IMR-90 (cell line): ENCODE measurements at regions not wholly inside any gene's neighbourhood (a gene's known extent, or its start where the extent isn't known, plus 50 kb on each side); places are given as distances from the start of the nearest gene placed in this dataset.

Experiments used
- ATAC-seq: fragments of 200-7000 bp; cut with Tn5 transposase; 2 replicates; pipeline ENCODE4 v1.9.1; 2020; ENCODE audit warnings: low read depth, mild to moderate bottlenecking, moderate library complexity
- BruUV-seq: library from RNA; stranded (reverse); fragments of 400-500 nt; replicated peaks from 2 replicates; lab custom pipeline; 2021; lab: Mats Ljungman, UMichigan
- CTCF ChIA-PET: fragments of 300-600 bp; formaldehyde crosslinking; extraction: SDS; loops from one replicate; lab custom pipeline; 2021; ENCODE audit warnings: antibody characterized with exemption; lab: Yijun Ruan, JAX
- POLR2A ChIA-PET: fragments of 300-600 bp; sonication (Branson Sonifier 250); formaldehyde crosslinking; loops from one replicate; lab custom pipeline; 2022; ENCODE audit warnings: antibody characterized with exemption; ENCODE audit not compliant: unreplicated experiment; lab: Charles Lee
- DNase-seq: peaks from one replicate; pipeline ENCODE4 v3.0.0; 2013
- H2AFZ ChIP-seq: replicated peaks from 2 replicates; pipeline ENCODE3; 2013; ENCODE audit warnings: low read length, mild to moderate bottlenecking; ENCODE audit not compliant: poor library complexity
- H2AK5ac ChIP-seq: 2 replicates; pipeline ENCODE4 v1.6.1; 2013; ENCODE audit warnings: low read depth, low read length, inconsistent platforms
- H2AK9ac ChIP-seq: replicated peaks from 2 replicates; pipeline ENCODE3; 2013; ENCODE audit warnings: mild to moderate bottlenecking, low read depth, low read length, moderate library complexity; ENCODE audit not compliant: poor library complexity
- H2BK120ac ChIP-seq: 2 replicates; pipeline ENCODE4 v1.6.1; 2013; ENCODE audit warnings: low read depth, low read length, inconsistent platforms
- H2BK15ac ChIP-seq: 3 replicates; pipeline ENCODE4 v1.6.1; 2013; ENCODE audit warnings: low read depth, low read length, inconsistent platforms
- H2BK20ac ChIP-seq: 2 replicates; pipeline ENCODE4 v1.6.1; 2013; ENCODE audit warnings: low read depth, mild to moderate bottlenecking, inconsistent platforms, low read length, moderate library complexity
- H2BK5ac ChIP-seq: 2 replicates; pipeline ENCODE4 v1.6.1; 2013; ENCODE audit warnings: mild to moderate bottlenecking, low read depth, low read length, inconsistent platforms; ENCODE audit not compliant: poor library complexity, severe bottlenecking
- H3K14ac ChIP-seq: replicated peaks from 2 replicates; pipeline ENCODE4 v1.6.1; 2013; ENCODE audit warnings: low read depth, low read length, inconsistent platforms
- H3K18ac ChIP-seq: 2 replicates; pipeline ENCODE4 v1.6.1; 2013; ENCODE audit warnings: low read depth, low read length, control low read depth
- H3K23ac ChIP-seq: 2 replicates; pipeline ENCODE4 v1.6.1; 2013; ENCODE audit warnings: low read depth, low read length, inconsistent platforms
- H3K27ac ChIP-seq: 2 replicates; pipeline ENCODE4 v1.5.1; 2013; ENCODE audit warnings: mild to moderate bottlenecking, control low read depth, low read length; ENCODE audit not compliant: insufficient read depth
- H3K27me3 ChIP-seq: 2 replicates; pipeline ENCODE4 v1.6.1; 2013; ENCODE audit warnings: low read length; ENCODE audit not compliant: control insufficient read depth, insufficient read depth
- H3K36me3 ChIP-seq: 2 replicates; pipeline ENCODE4 v1.6.1; 2013; ENCODE audit warnings: low read length, mixed read lengths; ENCODE audit not compliant: control insufficient read depth, insufficient read depth
- H3K4ac ChIP-seq: 2 replicates; pipeline ENCODE4 v1.6.1; 2013; ENCODE audit warnings: low read depth, low read length, inconsistent platforms
- H3K4me1 ChIP-seq: 2 replicates; pipeline ENCODE4 v1.6.1; 2013; ENCODE audit warnings: low read length, mixed read lengths; ENCODE audit not compliant: control insufficient read depth, insufficient read depth
- H3K4me2 ChIP-seq: 2 replicates; pipeline ENCODE4 v1.6.1; 2013; ENCODE audit warnings: low read depth, mild to moderate bottlenecking, control low read depth, low read length, moderate library complexity
- H3K4me3 ChIP-seq: 2 replicates; pipeline ENCODE4 v1.5.1; 2013; ENCODE audit warnings: low read depth, mild to moderate bottlenecking, control low read depth, low read length, moderate library complexity; ENCODE audit not compliant: insufficient read depth
- H3K56ac ChIP-seq: 2 replicates; pipeline ENCODE4 v1.6.1; 2013; ENCODE audit warnings: low read length, inconsistent platforms; ENCODE audit not compliant: insufficient read depth; ENCODE audit errors: extremely low read depth
- H3K79me1 ChIP-seq, 2 experiments: 2 replicates each; pipeline ENCODE4 v1.6.1; 2013; ENCODE audit warnings: low read length in 2 of 2, inconsistent platforms in 1 of 2, low read depth in 1 of 2
- H3K9ac ChIP-seq: 2 replicates; pipeline ENCODE4 v1.6.1; 2013; ENCODE audit warnings: low read depth, low read length, control low read depth
- H3K9me1 ChIP-seq: 2 replicates; pipeline ENCODE4 v1.6.1; 2013; ENCODE audit warnings: low read length, inconsistent platforms; ENCODE audit not compliant: insufficient read depth
- H3K9me3 ChIP-seq: 2 replicates; pipeline ENCODE4 v1.6.1; 2013; ENCODE audit warnings: low read length; ENCODE audit not compliant: control insufficient read depth, insufficient read depth
- H4K20me1 ChIP-seq: 2 replicates; pipeline ENCODE4 v1.6.1; 2013; ENCODE audit warnings: low read length, inconsistent platforms; ENCODE audit not compliant: insufficient read depth
- H4K5ac ChIP-seq: 2 replicates; pipeline ENCODE4 v1.6.1; 2013; ENCODE audit warnings: mild to moderate bottlenecking, low read depth, low read length, control low read depth
- H4K8ac ChIP-seq, 2 experiments: 2 replicates each; pipeline ENCODE4 v1.6.1; 2013; ENCODE audit warnings: low read depth in 2 of 2, low read length in 2 of 2, control low read depth in 1 of 2, inconsistent platforms in 1 of 2
- H4K91ac ChIP-seq: 2 replicates; pipeline ENCODE4 v1.6.1; 2013; ENCODE audit warnings: low read depth, low read length, inconsistent platforms; ENCODE audit not compliant: insufficient read depth
- MAFK ChIP-seq: IDR thresholded peaks from 2 replicates; pipeline ENCODE4 v1.6.1; 2012; ENCODE audit warnings: low read depth, low read length, improper control_type of control experiment
- MXI1 ChIP-seq: IDR thresholded peaks from 2 replicates; pipeline ENCODE4 v1.6.1; 2012; ENCODE audit warnings: low read depth, mild to moderate bottlenecking, low read length, moderate library complexity, borderline replicate concordance
- NFE2L2 ChIP-seq: fragments of 150-350 bp; IDR thresholded peaks from 2 replicates; pipeline ENCODE4 v1.6.1; 2016; ENCODE audit warnings: low read depth, mild to moderate bottlenecking, low read length
- RFX5 ChIP-seq: IDR thresholded peaks from 2 replicates; pipeline ENCODE4 v1.8.0; 2012; ENCODE audit warnings: low read depth, mild to moderate bottlenecking, low read length, moderate library complexity
- WGBS, 2 experiments: methylation state at CpG; one replicate each; pipeline versions ENCODE4 v1.1.5 to v1.1.7; 2013; ENCODE audit warnings: missing lambda C conversion rate in 2 of 2; ENCODE audit not compliant: insufficient read length in 1 of 2; ENCODE audit errors: extremely low coverage in 2 of 2; 5-methylcytosine and 5-hydroxymethylcytosine counted together
- dilution Hi-C: fragments of 300-500 bp; cut with HindIII; formaldehyde crosslinking; loops from one replicate; pipeline ENCODE4 v1.14.3; 2018; ENCODE audit warnings: low sequenced_read_pairs; ENCODE audit not compliant: unreplicated experiment
- in situ Hi-C: fragments of 300-500 bp; cut with MboI; formaldehyde crosslinking; loops from 3 replicates; pipeline ENCODE4 v1.14.3; 2019; ENCODE audit warnings: low sequenced_read_pairs, inconsistent platforms, mixed read lengths
- intact Hi-C: fragments of 100-400 bp; cut with micrococcal nuclease; formaldehyde crosslinking; loops from 2 replicates; pipeline ENCODE4 v1.10.0; 2022

DNA sequence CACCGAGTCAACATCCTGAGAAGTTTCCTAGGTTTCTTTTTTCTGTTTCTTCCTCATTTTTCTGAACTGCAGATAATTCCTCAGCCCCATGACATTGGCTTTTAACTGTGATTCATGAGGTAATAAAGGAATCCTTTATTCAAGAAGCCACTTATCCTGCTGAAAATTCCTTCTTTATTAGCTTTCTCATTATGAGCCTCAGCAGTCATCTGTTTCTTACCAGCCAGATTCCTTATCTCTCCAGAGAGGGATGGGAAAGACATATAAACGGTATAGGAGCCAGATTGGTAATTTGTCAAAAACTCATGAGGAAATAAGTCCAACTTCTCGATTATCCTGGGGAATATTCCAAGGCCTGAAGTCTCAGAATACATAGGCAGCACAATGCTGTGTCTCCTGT lies 465.4 kb downstream of the ICE1 start:
- BruUV-seq = no TSS peak
- TF ChIP-seq RFX5 (no peak), NFE2L2 (no peak), MXI1 (no peak), MAFK (no peak)
- H2AFZ ChIP-seq = no peak overlapping the region
- H4K91ac ChIP-seq = no peak overlapping the region
- H3K23ac ChIP-seq = no peak overlapping the region
- H3K4me1 ChIP-seq = no peaks in the 10 kb centered on the region
- H4K8ac ChIP-seq = no peak overlapping the region
- no peaks in the 10 kb centered on the region for H3K9me1 ChIP-seq
- H3K18ac ChIP-seq = no peak overlapping the region
- no peak overlapping the region for H2AK9ac ChIP-seq
- ATAC-seq = no peak
- intact Hi-C loops (no loop called here), in situ Hi-C loops (no loop called here), dilution Hi-C loops (no loop called here)
- no peak overlapping the region for H3K9ac ChIP-seq
- H3K27ac ChIP-seq = no peak overlapping the region
- no peak overlapping the region for H3K56ac ChIP-seq
- POLR2A ChIA-PET = no interaction called here
- no peak overlapping the region for H3K14ac ChIP-seq
- H2AK5ac ChIP-seq = no peak overlapping the region
- H3K4me2 ChIP-seq = no peak overlapping the region
- H2BK120ac ChIP-seq = no peak overlapping the region
- H2BK5ac ChIP-seq = no peak overlapping the region
- peaks cover 31% of the 10 kb centered on the region for H3K9me3 ChIP-seq
- H3K36me3 ChIP-seq = no peaks in the 10 kb centered on the region
- no peak overlapping the region for H2BK15ac ChIP-seq
- CTCF ChIA-PET = no interaction called here
- no peaks in the 10 kb centered on the region for H3K79me1 ChIP-seq
- WGBS, 2 experiments = no CpG with 5 or more reads among the region's 3 CpGs
- no peak for DNase-seq
- H3K27me3 ChIP-seq = no peaks in the 10 kb centered on the region
- no peak overlapping the region for H3K4ac ChIP-seq
- no peaks in the 10 kb centered on the region for H4K20me1 ChIP-seq
- no peak overlapping the region for H4K5ac ChIP-seq
- H3K4me3 ChIP-seq = no peak overlapping the region
- H2BK20ac ChIP-seq = no peak overlapping the region
